Hepatocyte (in vitro differentiated cells): ENCODE measurements at regions not wholly inside any gene's neighbourhood (a gene's known extent, or its start where the extent isn't known, plus 50 kb on each side); places are given as distances from the start of the nearest gene placed in this dataset.

Experiments
- EZH2 ChIP-seq: fragments of 200-600 bp; sonication (generic); IDR thresholded peaks from 2 replicates; pipeline ENCODE4 v1.6.1; 2016; ENCODE audit warnings: antibody characterized with exemption, mild to moderate bottlenecking, borderline replicate concordance
- TF ChIP-seq, protein P1 (sequence below): fragments of 200-600 bp; sonication (generic); IDR thresholded peaks from 2 replicates; pipeline ENCODE4 v1.5.1; 2016; ENCODE audit warnings: antibody characterized with exemption, mild to moderate bottlenecking; ENCODE audit not compliant: poor library complexity

DNA sequence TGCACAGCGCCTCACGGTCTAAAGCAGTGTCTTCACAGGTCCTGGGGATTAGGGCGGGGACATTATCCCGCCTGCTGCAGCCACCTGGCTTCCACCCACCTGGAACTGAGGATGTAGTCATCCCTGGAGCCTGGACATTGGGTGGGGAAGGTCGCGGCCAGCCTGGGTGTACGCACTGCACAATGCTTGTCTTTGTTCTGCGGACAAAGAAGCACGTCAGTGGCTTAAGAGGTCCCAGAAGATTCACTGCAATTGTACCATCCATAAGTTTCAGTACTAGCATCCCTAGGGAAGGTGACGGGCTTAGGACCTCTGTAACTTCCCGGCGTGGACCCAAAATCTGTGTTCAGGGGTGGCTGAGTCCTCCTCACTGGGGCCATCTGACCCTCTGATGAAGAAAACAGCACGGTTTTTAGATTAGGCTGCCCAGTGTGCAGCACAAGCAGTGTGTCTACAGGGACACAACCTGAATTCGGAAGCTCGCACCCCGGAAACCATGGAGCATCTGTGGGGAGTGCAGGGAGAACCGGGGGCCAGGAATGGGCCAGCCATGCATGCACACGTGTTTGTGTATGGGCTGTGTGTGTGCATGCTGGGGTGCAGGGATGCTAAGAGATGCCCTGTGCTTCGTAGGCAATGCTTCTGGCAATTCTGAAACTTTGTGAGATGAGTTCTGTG is 342.6 kb upstream of the B3GAT1 start:
- TF ChIP-seq, protein P1, sequence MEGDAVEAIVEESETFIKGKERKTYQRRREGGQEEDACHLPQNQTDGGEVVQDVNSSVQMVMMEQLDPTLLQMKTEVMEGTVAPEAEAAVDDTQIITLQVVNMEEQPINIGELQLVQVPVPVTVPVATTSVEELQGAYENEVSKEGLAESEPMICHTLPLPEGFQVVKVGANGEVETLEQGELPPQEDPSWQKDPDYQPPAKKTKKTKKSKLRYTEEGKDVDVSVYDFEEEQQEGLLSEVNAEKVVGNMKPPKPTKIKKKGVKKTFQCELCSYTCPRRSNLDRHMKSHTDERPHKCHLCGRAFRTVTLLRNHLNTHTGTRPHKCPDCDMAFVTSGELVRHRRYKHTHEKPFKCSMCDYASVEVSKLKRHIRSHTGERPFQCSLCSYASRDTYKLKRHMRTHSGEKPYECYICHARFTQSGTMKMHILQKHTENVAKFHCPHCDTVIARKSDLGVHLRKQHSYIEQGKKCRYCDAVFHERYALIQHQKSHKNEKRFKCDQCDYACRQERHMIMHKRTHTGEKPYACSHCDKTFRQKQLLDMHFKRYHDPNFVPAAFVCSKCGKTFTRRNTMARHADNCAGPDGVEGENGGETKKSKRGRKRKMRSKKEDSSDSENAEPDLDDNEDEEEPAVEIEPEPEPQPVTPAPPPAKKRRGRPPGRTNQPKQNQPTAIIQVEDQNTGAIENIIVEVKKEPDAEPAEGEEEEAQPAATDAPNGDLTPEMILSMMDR: no peak
- no peak for TF ChIP-seq EZH2
